WERI-Rb-1 (cell line): ENCODE measurements at regions not wholly inside any gene's neighbourhood (a gene's known extent, or its start where the extent isn't known, plus 50 kb on each side); places are given as distances from the start of the nearest gene placed in this dataset.

Experiments used
- DNase-seq: peaks from one replicate; pipeline ENCODE4 v3.0.0-alpha.2; 2020
- H3K27ac ChIP-seq: fragments of 250-450 bp; sonication (Bioruptor Pico); 2 replicates; pipeline ENCODE4 v1.5.1; 2020; ENCODE audit warnings: mild to moderate bottlenecking, moderate library complexity
- H3K27me3 ChIP-seq: fragments of 250-450 bp; sonication (Bioruptor Pico); 2 replicates; pipeline ENCODE4 v1.5.1; 2021; ENCODE audit warnings: mild to moderate bottlenecking, low read depth, moderate library complexity; ENCODE audit not compliant: insufficient read depth, severe bottlenecking
- H3K36me3 ChIP-seq: fragments of 250-450 bp; sonication (Bioruptor Pico); 2 replicates; pipeline ENCODE4 v1.5.1; 2020; ENCODE audit warnings: mild to moderate bottlenecking, moderate library complexity
- H3K4me3 ChIP-seq: 2 replicates; pipeline ENCODE4 v1.5.1; 2011; ENCODE audit warnings: low read depth, mild to moderate bottlenecking, control low read depth, low read length
- H3K9me3 ChIP-seq: fragments of 250-450 bp; sonication (Bioruptor Pico); 2 replicates; pipeline ENCODE4 v1.5.1; 2021; ENCODE audit warnings: mild to moderate bottlenecking, moderate library complexity; ENCODE audit not compliant: severe bottlenecking
- CTCF ChIP-seq: IDR thresholded peaks from 2 replicates; pipeline ENCODE4 v1.5.1; 2011; ENCODE audit warnings: low read depth, mild to moderate bottlenecking, control low read depth, inconsistent platforms, low read length

DNA sequence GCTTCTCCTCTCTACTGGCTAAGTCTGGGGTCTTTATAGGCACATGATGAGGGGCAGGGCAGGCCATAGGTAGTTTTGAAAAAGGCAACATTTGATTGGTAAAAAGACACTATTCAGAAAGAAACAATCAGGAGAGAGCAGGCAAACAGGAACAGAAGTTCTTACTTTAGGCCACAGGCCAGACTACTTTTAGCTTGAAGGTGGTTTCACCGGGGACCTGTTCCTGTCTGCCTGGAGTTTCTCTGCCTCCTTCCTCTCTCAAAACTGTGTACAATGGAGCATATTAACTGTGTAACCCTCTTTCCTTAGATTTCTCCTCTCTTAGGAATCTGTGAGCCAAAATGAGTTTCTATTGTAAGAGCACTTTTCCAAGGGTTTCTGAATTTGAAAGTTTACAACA lies 167.9 kb upstream of the AVPR1A start:
- Histone ChIP-seq H3K9me3 (no peaks in the 10 kb centered on the region), H3K36me3 (no peaks in the 10 kb centered on the region), H3K27ac (no peak overlapping the region), H3K27me3 (no peaks in the 10 kb centered on the region), H3K4me3 (no peak overlapping the region)
- DNase-seq, result no peak
- TF ChIP-seq CTCF, result no peak

- Histone ChIP-seq H3K36me3 (no peaks in the 10 kb centered on the region), H3K27ac (no peak overlapping the region), H3K27me3 (no peaks in the 10 kb centered on the region), H3K9me3 (no peaks in the 10 kb centered on the region), H3K4me3 (no peak overlapping the region)
- no peak for TF ChIP-seq CTCF
- DNase-seq, result no peak
Observed at GRCh38 chr12:63318313-63318712, 167.3 kb upstream of the AVPR1A start.

DNA sequence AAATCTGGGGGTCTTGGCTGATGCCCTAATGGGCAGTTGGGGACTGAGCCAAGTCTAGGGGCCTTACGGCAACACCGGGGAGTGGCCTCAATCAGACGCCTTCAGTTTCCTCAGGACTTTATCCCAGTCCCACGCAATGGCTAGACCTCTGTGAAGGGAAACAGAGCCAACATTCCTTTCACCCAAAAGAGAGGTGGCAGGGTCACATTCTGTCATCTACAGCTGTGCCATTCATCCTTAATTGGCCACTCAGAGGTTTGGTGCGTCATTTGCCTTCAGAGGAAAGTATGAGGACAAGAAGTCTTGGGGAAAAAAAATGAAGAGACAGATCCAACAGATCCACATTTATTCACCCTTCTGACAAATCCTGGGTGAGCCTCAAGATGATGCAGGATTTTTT lies 166.9 kb upstream of the AVPR1A start:
- DNase-seq, result no peak
- no peaks in the 10 kb centered on the region for H3K9me3 ChIP-seq
- H3K36me3 ChIP-seq, result no peaks in the 10 kb centered on the region
- H3K27ac ChIP-seq, result no peak overlapping the region
- H3K27me3 ChIP-seq, result no peaks in the 10 kb centered on the region
- H3K4me3 ChIP-seq, result no peak overlapping the region
- no peak for TF ChIP-seq CTCF

- TF ChIP-seq CTCF, result no peak
- Histone ChIP-seq H3K4me3 (no peak overlapping the region), H3K27me3 (no peaks in the 10 kb centered on the region), H3K36me3 (no peaks in the 10 kb centered on the region), H3K9me3 (no peaks in the 10 kb centered on the region), H3K27ac (no peak overlapping the region)
- DNase-seq, result no peak
Observed at GRCh38 chr12:63317286-63317846, 166.4 kb upstream of the AVPR1A start.

DNA sequence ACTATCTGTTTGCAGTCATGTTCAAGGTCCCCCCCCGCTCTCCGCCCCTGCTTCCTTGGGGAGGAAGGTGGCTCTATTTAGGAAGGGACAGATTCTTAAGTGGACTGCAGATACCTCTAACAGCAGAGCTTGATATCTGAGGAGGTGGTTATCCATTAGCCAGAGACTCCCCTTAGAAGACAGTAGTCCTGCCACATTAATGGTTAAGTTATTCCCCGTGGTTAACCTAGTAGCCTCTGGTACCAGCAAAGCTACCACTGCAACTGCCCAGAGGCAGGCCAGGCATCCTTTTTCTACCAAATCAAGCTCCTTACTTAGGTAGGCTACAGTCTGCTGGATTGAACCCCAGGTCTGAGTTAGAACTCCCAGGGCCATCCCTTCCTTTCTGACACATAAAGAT lies 162.1 kb upstream of the AVPR1A start:
- Histone ChIP-seq H3K27me3 (no peaks in the 10 kb centered on the region), H3K9me3 (no peaks in the 10 kb centered on the region), H3K4me3 (no peak overlapping the region), H3K36me3 (no peaks in the 10 kb centered on the region), H3K27ac (no peak overlapping the region)
- DNase-seq, result no peak
- no peak for TF ChIP-seq CTCF

DNA sequence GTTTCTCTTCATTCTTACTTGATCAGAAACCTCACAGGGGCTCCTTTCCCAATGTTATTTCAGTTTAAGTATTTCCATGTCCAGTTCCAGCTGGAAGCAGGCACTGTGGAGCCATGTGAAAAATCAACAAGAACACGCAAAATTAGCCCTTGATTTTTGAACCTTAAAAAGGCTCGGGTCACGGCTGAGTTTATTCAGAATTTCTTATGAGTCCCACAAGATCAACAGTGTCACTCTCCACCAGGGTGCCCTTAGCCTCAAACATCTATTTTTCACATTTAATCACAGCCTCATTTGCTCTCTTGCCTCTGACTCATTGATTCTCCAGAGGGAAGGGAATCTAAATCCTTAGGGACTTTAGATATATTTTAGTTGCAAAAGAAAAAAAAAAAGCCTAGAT lies 157.7 kb upstream of the AVPR1A start:
- TF ChIP-seq CTCF, result no peak
- Histone ChIP-seq H3K27ac (no peak overlapping the region), H3K9me3 (no peaks in the 10 kb centered on the region), H3K36me3 (no peaks in the 10 kb centered on the region), H3K27me3 (peaks cover 3% of the 10 kb centered on the region), H3K4me3 (no peak overlapping the region)
- no peak for DNase-seq
